ENCODE measurements at regions not wholly inside any gene's neighbourhood (a gene's known extent, or its start where the extent isn't known, plus 50 kb on each side); places are given as distances from the start of the nearest gene placed in this dataset.
A peak's percentile ranks its signal among the peaks of the same experiment; 100 is the strongest.

DNA sequence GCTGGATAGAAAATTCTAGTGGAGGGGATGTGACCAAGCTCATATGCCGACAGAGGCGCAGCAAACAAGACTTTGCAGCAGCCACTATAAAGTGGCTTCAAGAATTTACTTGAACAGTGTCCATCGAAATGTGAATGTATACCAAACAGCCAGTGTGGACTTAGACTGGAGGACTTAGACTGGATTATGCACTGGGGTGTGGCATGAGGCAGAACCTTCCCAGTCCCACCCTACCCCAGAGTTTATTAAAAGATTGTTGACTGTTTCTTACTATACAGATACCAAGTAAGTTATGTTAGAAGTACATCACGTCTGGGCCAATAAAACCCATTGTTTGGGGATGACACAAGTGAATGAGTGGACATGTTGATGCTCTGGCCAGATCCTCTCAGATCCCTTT lies 561.3 kb upstream of the KLF4 start:
- no peaks in the 10 kb centered on the region for H3K9me2 ChIP-seq (replicated peaks; ENCODE audit: low read length)
- no peak overlapping the region for H3K9ac ChIP-seq (ENCODE audit: low read length)
- no peaks in the 10 kb centered on the region for H3F3A ChIP-seq (ENCODE audit: low read length, unreplicated experiment)
- H3K27ac ChIP-seq (ENCODE audit: low read length): no peak overlapping the region; the same call in 1 of the 2 replicates
- H3K9me3 ChIP-seq (ENCODE audit: low read length): no peaks in the 10 kb centered on the region
- H3K79me2 ChIP-seq (ENCODE audit: low read length): no peaks in the 10 kb centered on the region
- DNase-seq: peak; percentile 31
- POLR2A ChIA-PET (ENCODE audit: unreplicated experiment): no interaction called here
- no peak overlapping the region for H2AFZ ChIP-seq (ENCODE audit: low read length)
- intact Hi-C loops (cut with micrococcal nuclease): no loop called here
- H3K27me3 ChIP-seq (ENCODE audit: low read length): no peaks in the 10 kb centered on the region
- no peak overlapping the region for H3K4me3 ChIP-seq (ENCODE audit: low read length)
- H3K36me3 ChIP-seq (ENCODE audit: low read depth, low read length): no peaks in the 10 kb centered on the region
- CTCF ChIA-PET: no interaction called here
- BruUV-seq (replicated peaks): no TSS peak
- TF ChIP-seq CTCF (conservative IDR thresholded peaks at IDR 0.05; ENCODE audit: low read depth, low read length) (no peak), EZH2 (IDR thresholded peaks at IDR 0.05; ENCODE audit: low read length, unreplicated experiment) (no peak), EZH2phosphoT487 (IDR thresholded peaks at IDR 0.05; ENCODE audit: borderline replicate concordance, low read length) (no peak)
- no peak for ATAC-seq
- H4K20me1 ChIP-seq (ENCODE audit: low read length): no peaks in the 10 kb centered on the region
- no peak overlapping the region for H3K4me2 ChIP-seq (ENCODE audit: low read length)
- H3K4me1 ChIP-seq (ENCODE audit: insufficient read depth, low read length): peaks cover 40% of the 10 kb centered on the region

DNA sequence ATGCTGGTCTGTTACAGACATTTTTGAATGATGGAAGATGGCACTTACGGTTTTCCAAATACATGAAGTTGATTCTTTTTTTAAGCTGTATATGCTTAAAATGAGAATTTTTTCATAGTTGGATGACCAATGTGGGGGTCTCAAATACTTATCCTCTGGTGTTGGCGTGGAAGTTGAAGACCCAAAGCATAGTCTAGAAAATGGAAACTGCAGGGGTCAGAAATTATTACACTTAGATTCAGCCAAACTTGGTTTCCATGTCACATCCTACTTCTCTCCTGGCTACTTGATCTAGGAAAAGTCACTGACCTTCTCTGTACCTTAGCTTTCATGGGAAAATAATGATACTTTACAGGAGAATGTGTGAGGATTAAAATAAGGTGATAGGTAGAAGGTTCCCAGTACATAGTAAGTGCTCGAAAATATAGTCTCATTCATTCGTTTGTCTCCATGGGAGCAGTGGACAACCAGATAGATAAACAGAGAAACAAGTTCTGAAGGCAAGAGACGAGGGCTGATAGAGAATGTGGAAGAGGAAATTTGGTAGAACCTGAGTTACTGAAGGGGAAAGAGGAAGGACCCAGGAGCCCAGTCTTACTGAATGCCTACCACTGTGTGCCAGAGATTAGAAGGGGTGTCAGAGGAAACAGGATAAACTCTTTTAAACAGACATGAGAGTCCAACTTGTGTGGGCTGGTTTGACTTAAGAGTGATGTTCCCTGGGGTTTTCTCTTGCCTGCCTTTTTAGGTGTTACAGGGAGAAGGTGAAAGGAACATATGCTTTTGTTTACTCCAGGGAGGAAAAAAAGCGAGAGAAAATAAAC lies 560.3 kb upstream of the KLF4 start:
- intact Hi-C loops (cut with micrococcal nuclease): loop anchor here (5.0 kb wide), 1 partner anchor 568 kb away; no protein-coding TSS in a partner anchor
- no peak for DNase-seq
- H3F3A ChIP-seq (ENCODE audit: low read length, unreplicated experiment): no peaks in the 10 kb centered on the region
- ChIA-PET POLR2A (ENCODE audit: unreplicated experiment) (interaction anchor here (0.6 kb wide), 1 partner anchor 565 kb away, joined by 3 read pairs; no protein-coding TSS in a partner anchor), CTCF (no interaction called here)
- H3K4me3 ChIP-seq (ENCODE audit: low read length): no peak overlapping the region
- no peak overlapping the region for H3K9ac ChIP-seq (ENCODE audit: low read length)
- H3K4me2 ChIP-seq (ENCODE audit: low read length): peak overlapping the region; percentile 52
- TF ChIP-seq CTCF (conservative IDR thresholded peaks at IDR 0.05; ENCODE audit: low read depth, low read length): no peak
- no peak for ATAC-seq
- H2AFZ ChIP-seq (ENCODE audit: low read length): no peak overlapping the region
- peaks cover 34% of the 10 kb centered on the region for H3K4me1 ChIP-seq (ENCODE audit: insufficient read depth, low read length)
- H3K36me3 ChIP-seq (ENCODE audit: low read depth, low read length): no peaks in the 10 kb centered on the region
- no peaks in the 10 kb centered on the region for H3K79me2 ChIP-seq (ENCODE audit: low read length)
- H3K9me3 ChIP-seq (ENCODE audit: low read length): no peaks in the 10 kb centered on the region
- BruUV-seq (replicated peaks): TSS peak; percentile 71
- H3K27ac ChIP-seq (ENCODE audit: low read length): peak overlapping the region; percentile 79
- H3K9me2 ChIP-seq (replicated peaks; ENCODE audit: low read length): no peaks in the 10 kb centered on the region
- no peaks in the 10 kb centered on the region for H3K27me3 ChIP-seq (ENCODE audit: low read length)
- no peaks in the 10 kb centered on the region for H4K20me1 ChIP-seq (ENCODE audit: low read length)

GRCh38 chr9:108049026-108049607 lies 559.5 kb upstream of the KLF4 start:
- Histone ChIP-seq H3K4me3 (ENCODE audit: low read length) (no peak overlapping the region), H3K36me3 (ENCODE audit: low read depth, low read length) (no peaks in the 10 kb centered on the region), H3K4me2 (ENCODE audit: low read length) (peak overlapping the region; percentile 52), H3K9me3 (ENCODE audit: low read length) (0 out of 2 replicates have a peak, but pooled peaks cover 5% of the 10 kb centered on the region), H2AFZ (ENCODE audit: low read length) (no peak overlapping the region), H4K20me1 (ENCODE audit: low read length) (no peaks in the 10 kb centered on the region), H3F3A (ENCODE audit: low read length, unreplicated experiment) (no peaks in the 10 kb centered on the region), H3K9ac (ENCODE audit: low read length) (peak overlapping the region; percentile 40), H3K79me2 (ENCODE audit: low read length) (no peaks in the 10 kb centered on the region), H3K27ac (ENCODE audit: low read length) (peak overlapping the region; percentile 79), H3K4me1 (ENCODE audit: insufficient read depth, low read length) (peaks cover 34% of the 10 kb centered on the region), H3K27me3 (ENCODE audit: low read length) (no peaks in the 10 kb centered on the region), H3K9me2 (replicated peaks; ENCODE audit: low read length) (no peaks in the 10 kb centered on the region)
- ATAC-seq: peak; percentile 88
- BruUV-seq (replicated peaks): no TSS peak
- CTCF ChIA-PET: interaction anchor here (0.5 kb wide), 1 partner anchor 226 kb away, joined by 3 read pairs; no protein-coding TSS in a partner anchor
- peak; percentile 94 for DNase-seq
- POLR2A ChIA-PET (ENCODE audit: unreplicated experiment): interaction anchor here (0.6 kb wide), 1 partner anchor 565 kb away, joined by 3 read pairs; no protein-coding TSS in a partner anchor
- intact Hi-C loops (cut with micrococcal nuclease): loop anchor here (5.0 kb wide), 1 partner anchor 567 kb away; no protein-coding TSS in a partner anchor
- no peak for TF ChIP-seq CTCF (conservative IDR thresholded peaks at IDR 0.05; ENCODE audit: low read depth, low read length)
- TF ChIP-seq EZH2phosphoT487 (IDR thresholded peaks at IDR 0.05; ENCODE audit: borderline replicate concordance, low read length): no peak
- no peak for TF ChIP-seq EZH2 (IDR thresholded peaks at IDR 0.05; ENCODE audit: low read length, unreplicated experiment)
